ENCODE measurements at regions not wholly inside any gene's neighbourhood (a gene's known extent, or its start where the extent isn't known, plus 50 kb on each side); places are given as distances from the start of the nearest gene placed in this dataset.

- DNase-seq (ENCODE audit: low read depth), result no peak
These were observed 82.3 kb upstream of the ADRA2C start for GRCh38 chr4:3683744-3684421.

- DNase-seq (ENCODE audit: low read depth), result no peak
These were observed 83.0 kb upstream of the ADRA2C start for GRCh38 chr4:3683077-3683743.

GRCh38 chr4:3682236-3683076 is 83.7 kb upstream of the ADRA2C start:
- no peak for DNase-seq (ENCODE audit: low read depth)

GRCh38 chr4:3681191-3681590 is 85.0 kb upstream of the ADRA2C start:
- no peak for DNase-seq (ENCODE audit: low read depth)

- DNase-seq (ENCODE audit: low read depth), result no peak
These were observed 85.5 kb upstream of the ADRA2C start for GRCh38 chr4:3680656-3681055.

- no peak for DNase-seq (ENCODE audit: low read depth)
These were observed 86.3 kb upstream of the ADRA2C start for GRCh38 chr4:3679851-3680311.

GRCh38 chr4:3679071-3679825 is 86.9 kb upstream of the ADRA2C start:
- no peak for DNase-seq (ENCODE audit: low read depth)

- DNase-seq (ENCODE audit: low read depth), result no peak
These were observed 88.5 kb upstream of the ADRA2C start for GRCh38 chr4:3677748-3678070.

- no peak for DNase-seq (ENCODE audit: low read depth)
These were observed 89.1 kb upstream of the ADRA2C start for GRCh38 chr4:3676907-3677747.

- DNase-seq (ENCODE audit: low read depth), result no peak
These were observed 90.0 kb upstream of the ADRA2C start for GRCh38 chr4:3676196-3676595.

- DNase-seq (ENCODE audit: low read depth), result no peak
These were observed 90.7 kb upstream of the ADRA2C start for GRCh38 chr4:3675251-3676115.

GRCh38 chr4:3674479-3674851 is 91.7 kb upstream of the ADRA2C start:
- DNase-seq (ENCODE audit: low read depth), result no peak

- no peak for DNase-seq (ENCODE audit: low read depth)
These were observed 92.3 kb upstream of the ADRA2C start for GRCh38 chr4:3673716-3674478.

- DNase-seq (ENCODE audit: low read depth), result no peak
These were observed 93.0 kb upstream of the ADRA2C start for GRCh38 chr4:3673176-3673575.

GRCh38 chr4:3672465-3672831 is 93.7 kb upstream of the ADRA2C start:
- DNase-seq (ENCODE audit: low read depth), result no peak

GRCh38 chr4:3671571-3672464 is 94.4 kb upstream of the ADRA2C start:
- DNase-seq (ENCODE audit: low read depth), result peak; percentile 31

- no peak for DNase-seq (ENCODE audit: low read depth)
These were observed 95.4 kb upstream of the ADRA2C start for GRCh38 chr4:3670521-3671519.
